ENCODE measurements at regions not wholly inside any gene's neighbourhood (a gene's known extent, or its start where the extent isn't known, plus 50 kb on each side); places are given as distances from the start of the nearest gene placed in this dataset.

- Histone ChIP-seq H3K36me3 (no peaks in the 10 kb centered on the region), H3K27me3 (no peaks in the 10 kb centered on the region), H3K9me3 (ENCODE audit: low read depth) (no peaks in the 10 kb centered on the region), H3K27ac (no peak overlapping the region), H3K4me1 (ENCODE audit: low read depth) (no peaks in the 10 kb centered on the region), H3K4me3 (no peak overlapping the region)
- TF ChIP-seq, protein P1, sequence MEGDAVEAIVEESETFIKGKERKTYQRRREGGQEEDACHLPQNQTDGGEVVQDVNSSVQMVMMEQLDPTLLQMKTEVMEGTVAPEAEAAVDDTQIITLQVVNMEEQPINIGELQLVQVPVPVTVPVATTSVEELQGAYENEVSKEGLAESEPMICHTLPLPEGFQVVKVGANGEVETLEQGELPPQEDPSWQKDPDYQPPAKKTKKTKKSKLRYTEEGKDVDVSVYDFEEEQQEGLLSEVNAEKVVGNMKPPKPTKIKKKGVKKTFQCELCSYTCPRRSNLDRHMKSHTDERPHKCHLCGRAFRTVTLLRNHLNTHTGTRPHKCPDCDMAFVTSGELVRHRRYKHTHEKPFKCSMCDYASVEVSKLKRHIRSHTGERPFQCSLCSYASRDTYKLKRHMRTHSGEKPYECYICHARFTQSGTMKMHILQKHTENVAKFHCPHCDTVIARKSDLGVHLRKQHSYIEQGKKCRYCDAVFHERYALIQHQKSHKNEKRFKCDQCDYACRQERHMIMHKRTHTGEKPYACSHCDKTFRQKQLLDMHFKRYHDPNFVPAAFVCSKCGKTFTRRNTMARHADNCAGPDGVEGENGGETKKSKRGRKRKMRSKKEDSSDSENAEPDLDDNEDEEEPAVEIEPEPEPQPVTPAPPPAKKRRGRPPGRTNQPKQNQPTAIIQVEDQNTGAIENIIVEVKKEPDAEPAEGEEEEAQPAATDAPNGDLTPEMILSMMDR (IDR thresholded peaks at IDR 0.05; ENCODE audit: low read depth, low read length) = no peak
- DNase-seq (ENCODE audit: low read depth in 1 of 2, low spot score in 1 of 2) = no peak
Measured at GRCh38 chr1:244256086-244256676, 195.5 kb downstream of the ADSS2 start.

DNA sequence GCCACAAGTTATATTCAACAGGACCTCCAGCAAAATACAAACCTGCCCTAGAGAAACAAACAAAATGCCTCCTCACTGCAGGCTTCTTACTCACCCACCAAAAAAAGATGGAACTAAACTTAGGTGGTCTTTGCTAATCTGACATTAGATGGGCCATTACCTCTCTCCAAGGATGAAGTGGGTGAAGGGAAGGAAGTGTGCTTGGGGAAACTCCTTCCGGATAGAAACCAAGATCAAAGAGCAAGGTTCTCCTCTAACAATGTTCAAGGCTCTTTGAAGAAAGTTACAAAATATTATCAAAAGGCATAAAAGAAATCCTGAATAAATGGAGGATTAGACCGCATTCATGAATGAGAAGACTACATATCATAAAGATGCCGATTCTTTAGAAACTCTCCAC lies 187.5 kb downstream of the ADSS2 start:
- H3K4me3 ChIP-seq = no peak overlapping the region
- TF ChIP-seq, protein P1 (IDR thresholded peaks at IDR 0.05; ENCODE audit: low read depth, low read length) = no peak
- no peaks in the 10 kb centered on the region for H3K9me3 ChIP-seq (ENCODE audit: low read depth)
- no peaks in the 10 kb centered on the region for H3K4me1 ChIP-seq (ENCODE audit: low read depth)
- no peaks in the 10 kb centered on the region for H3K27me3 ChIP-seq
- H3K27ac ChIP-seq = no peak overlapping the region
- H3K36me3 ChIP-seq = no peaks in the 10 kb centered on the region
- DNase-seq (ENCODE audit: low read depth in 1 of 2, low spot score in 1 of 2) = no peak

DNA sequence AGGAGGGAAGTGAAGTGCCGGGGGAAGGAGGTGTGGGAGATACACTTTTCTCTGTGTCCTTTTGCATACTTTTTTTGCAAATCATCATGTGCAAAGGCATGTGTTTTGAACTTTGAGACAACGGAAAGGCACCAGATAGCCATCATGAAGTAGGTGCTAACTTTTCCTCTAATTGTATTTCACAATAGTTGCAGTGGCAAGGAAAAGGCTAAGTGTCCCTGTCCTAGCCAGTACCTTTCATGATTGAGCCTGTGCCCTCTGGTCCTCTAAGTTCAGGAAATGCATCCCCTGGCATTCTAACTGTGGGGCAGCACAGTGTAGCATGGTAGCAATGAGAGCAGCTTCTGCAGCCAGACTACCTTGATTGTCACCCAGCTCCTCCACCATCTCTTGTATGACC lies 186.2 kb downstream of the ADSS2 start:
- no peak overlapping the region for H3K27ac ChIP-seq
- no peaks in the 10 kb centered on the region for H3K27me3 ChIP-seq
- no peak overlapping the region for H3K4me3 ChIP-seq
- TF ChIP-seq, protein P1 (IDR thresholded peaks at IDR 0.05; ENCODE audit: low read depth, low read length) = no peak
- H3K4me1 ChIP-seq (ENCODE audit: low read depth) = no peaks in the 10 kb centered on the region
- no peaks in the 10 kb centered on the region for H3K36me3 ChIP-seq
- no peaks in the 10 kb centered on the region for H3K9me3 ChIP-seq (ENCODE audit: low read depth)
- DNase-seq (ENCODE audit: low read depth in 1 of 2, low spot score in 1 of 2) = no peak

- no peaks in the 10 kb centered on the region for H3K9me3 ChIP-seq (ENCODE audit: low read depth)
- TF ChIP-seq, protein P1 (IDR thresholded peaks at IDR 0.05; ENCODE audit: low read depth, low read length) = no peak
Measured at GRCh38 chr1:244269169-244269568, 182.5 kb downstream of the ADSS2 start.

DNA sequence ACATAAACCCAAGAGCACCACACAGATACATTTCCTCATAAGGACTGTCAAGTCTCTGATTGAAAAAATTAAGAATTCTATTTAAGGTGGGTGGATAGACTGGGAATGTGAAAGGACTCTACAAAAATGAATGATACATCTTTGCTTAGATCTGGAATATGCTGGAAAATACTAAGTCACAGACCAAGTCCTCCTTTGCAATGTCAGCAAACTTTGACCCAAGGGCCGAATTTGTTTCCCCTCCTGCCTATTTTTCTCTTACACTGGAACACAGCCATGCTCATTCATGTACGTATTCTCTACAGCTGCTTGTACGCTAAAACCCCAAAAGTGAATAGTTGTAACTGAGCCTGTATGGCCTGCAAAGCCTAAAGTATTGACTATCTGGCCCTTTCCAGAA lies 180.7 kb downstream of the ADSS2 start:
- H3K4me3 ChIP-seq = no peak overlapping the region
- no peak overlapping the region for H3K27ac ChIP-seq
- TF ChIP-seq, protein P1 (IDR thresholded peaks at IDR 0.05; ENCODE audit: low read depth, low read length) = no peak
- H3K27me3 ChIP-seq = no peaks in the 10 kb centered on the region
- H3K36me3 ChIP-seq = no peaks in the 10 kb centered on the region
- H3K9me3 ChIP-seq (ENCODE audit: low read depth) = no peaks in the 10 kb centered on the region
- no peaks in the 10 kb centered on the region for H3K4me1 ChIP-seq (ENCODE audit: low read depth)
- DNase-seq (ENCODE audit: low read depth in 1 of 2, low spot score in 1 of 2) = no peak

More at GRCh38 chr1:244269169-244269568, 182.5 kb downstream of the ADSS2 start:
- Histone ChIP-seq H3K36me3 (no peaks in the 10 kb centered on the region), H3K27ac (no peak overlapping the region), H3K27me3 (no peaks in the 10 kb centered on the region), H3K4me1 (ENCODE audit: low read depth) (no peaks in the 10 kb centered on the region), H3K4me3 (no peak overlapping the region)
- DNase-seq (ENCODE audit: low read depth in 1 of 2, low spot score in 1 of 2) = no peak
